Astrocyte (in vitro differentiated cells and primary cell): ENCODE measurements at regions not wholly inside any gene's neighbourhood (a gene's known extent, or its start where the extent isn't known, plus 50 kb on each side); places are given as distances from the start of the nearest gene placed in this dataset.

Experiments
- DNase-seq: peaks from one replicate; pipeline ENCODE4 v3.0.0-alpha.2; 2010; ENCODE audit warnings: low read depth
- FAIRE-seq: peaks from 2 replicates; lab custom pipeline; 2011; peaks lifted over from hg19 to GRCh38; lab: Jason Lieb, UNC
- H2AFZ ChIP-seq: 2 replicates; pipeline ENCODE4 v1.6.0; 2012; ENCODE audit warnings: low read depth, low read length, inconsistent platforms
- H3K27ac ChIP-seq: 2 replicates; pipeline ENCODE4 v1.5.1; 2011; ENCODE audit warnings: low read depth, low read length, inconsistent platforms
- H3K27me3 ChIP-seq: 2 replicates; pipeline ENCODE4 v1.6.0; 2011; ENCODE audit warnings: low read length, inconsistent platforms; ENCODE audit not compliant: insufficient read depth
- H3K36me3 ChIP-seq: 2 replicates; pipeline ENCODE4 v1.5.1; 2011; ENCODE audit warnings: low read length, inconsistent platforms; ENCODE audit not compliant: insufficient read depth
- H3K4me1 ChIP-seq: 2 replicates; pipeline ENCODE4 v1.5.1; 2011; ENCODE audit warnings: low read length, inconsistent platforms; ENCODE audit not compliant: insufficient read depth
- H3K4me2 ChIP-seq: 2 replicates; pipeline ENCODE4 v1.6.0; 2012; ENCODE audit warnings: low read length, inconsistent platforms
- H3K4me3 ChIP-seq: 2 replicates; pipeline ENCODE4 v1.5.1; 2011; ENCODE audit warnings: low read depth, mild to moderate bottlenecking, low read length, inconsistent platforms; ENCODE audit not compliant: insufficient read depth
- H3K79me2 ChIP-seq: 2 replicates; pipeline ENCODE4 v1.6.0; 2012; ENCODE audit warnings: mild to moderate bottlenecking, low read length, inconsistent platforms; ENCODE audit not compliant: insufficient read depth
- H3K9ac ChIP-seq: 2 replicates; pipeline ENCODE4 v1.6.0; 2012; ENCODE audit warnings: mild to moderate bottlenecking, low read length, inconsistent platforms
- H3K9me3 ChIP-seq: 2 replicates; pipeline ENCODE4 v1.5.1; 2012; ENCODE audit warnings: low read depth, mild to moderate bottlenecking, low read length, inconsistent platforms; ENCODE audit not compliant: insufficient read depth
- H4K20me1 ChIP-seq: 2 replicates; pipeline ENCODE4 v1.6.0; 2012; ENCODE audit warnings: low read length, inconsistent platforms; ENCODE audit not compliant: insufficient read depth
- H3K27ac Mint-ChIP-seq: one replicate; pipeline ENCODE4 v1.8.0; 2021; ENCODE audit warnings: mild to moderate bottlenecking, mixed read lengths; ENCODE audit not compliant: unreplicated experiment
- H3K27me3 Mint-ChIP-seq: one replicate; pipeline ENCODE4 v1.8.0; 2021; ENCODE audit warnings: low read depth, mixed read lengths; ENCODE audit not compliant: unreplicated experiment
- H3K36me3 Mint-ChIP-seq: one replicate; pipeline ENCODE4 v1.8.0; 2021; ENCODE audit warnings: low read depth, mixed read lengths; ENCODE audit not compliant: unreplicated experiment
- H3K4me1 Mint-ChIP-seq: one replicate; pipeline ENCODE4 v1.8.0; 2021; ENCODE audit warnings: low read depth, mixed read lengths; ENCODE audit not compliant: unreplicated experiment
- H3K4me3 Mint-ChIP-seq: one replicate; pipeline ENCODE4 v1.8.0; 2021; ENCODE audit warnings: mild to moderate bottlenecking, moderate library complexity, mixed read lengths; ENCODE audit not compliant: unreplicated experiment
- H3K9me3 Mint-ChIP-seq: one replicate; pipeline ENCODE4 v1.8.0; 2021; ENCODE audit warnings: mild to moderate bottlenecking, mixed read lengths; ENCODE audit not compliant: unreplicated experiment
- EZH2 ChIP-seq: IDR thresholded peaks from 2 replicates; pipeline ENCODE4 v1.6.1; 2012; ENCODE audit warnings: mild to moderate bottlenecking, low read length, inconsistent platforms; ENCODE audit not compliant: insufficient read depth
- TF ChIP-seq, protein P1 (sequence below): IDR thresholded peaks from 2 replicates; pipeline ENCODE4 v1.5.1; 2011; ENCODE audit warnings: low read depth, mild to moderate bottlenecking, inconsistent platforms, low read length, moderate library complexity; ENCODE audit not compliant: insufficient read depth

DNA sequence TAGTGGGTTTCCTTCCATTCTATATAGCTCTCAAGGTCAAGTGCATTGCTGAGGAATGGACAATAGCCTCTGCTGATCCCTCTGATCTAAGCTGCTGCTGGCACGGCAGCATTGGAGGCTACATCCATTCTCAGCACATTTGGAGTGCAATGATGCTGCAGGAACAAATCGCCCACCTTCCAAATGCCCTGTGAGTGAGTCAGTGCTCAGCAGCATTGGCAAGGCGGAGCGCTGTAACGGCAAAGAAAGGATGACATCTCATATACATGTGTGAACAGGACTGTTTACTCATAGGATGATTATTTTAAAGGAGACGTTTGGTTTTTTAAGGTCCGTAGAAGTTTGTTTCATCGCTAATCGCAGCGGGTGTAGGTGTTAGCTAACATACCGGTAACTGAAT is 408.7 kb downstream of the ARHGEF28 start:
- H3K4me1 ChIP-seq, result peaks cover 25% of the 10 kb centered on the region
- H3K27me3 Mint-ChIP-seq, result no peaks in the 10 kb centered on the region
- H3K36me3 ChIP-seq, result no peaks in the 10 kb centered on the region
- peak overlapping the region; percentile 76 for H3K4me2 ChIP-seq
- H3K79me2 ChIP-seq, result no peaks in the 10 kb centered on the region
- FAIRE-seq, result peak; percentile 73
- peaks cover 37% of the 10 kb centered on the region for H3K4me1 Mint-ChIP-seq
- TF ChIP-seq EZH2, result no peak
- TF ChIP-seq, protein P1, sequence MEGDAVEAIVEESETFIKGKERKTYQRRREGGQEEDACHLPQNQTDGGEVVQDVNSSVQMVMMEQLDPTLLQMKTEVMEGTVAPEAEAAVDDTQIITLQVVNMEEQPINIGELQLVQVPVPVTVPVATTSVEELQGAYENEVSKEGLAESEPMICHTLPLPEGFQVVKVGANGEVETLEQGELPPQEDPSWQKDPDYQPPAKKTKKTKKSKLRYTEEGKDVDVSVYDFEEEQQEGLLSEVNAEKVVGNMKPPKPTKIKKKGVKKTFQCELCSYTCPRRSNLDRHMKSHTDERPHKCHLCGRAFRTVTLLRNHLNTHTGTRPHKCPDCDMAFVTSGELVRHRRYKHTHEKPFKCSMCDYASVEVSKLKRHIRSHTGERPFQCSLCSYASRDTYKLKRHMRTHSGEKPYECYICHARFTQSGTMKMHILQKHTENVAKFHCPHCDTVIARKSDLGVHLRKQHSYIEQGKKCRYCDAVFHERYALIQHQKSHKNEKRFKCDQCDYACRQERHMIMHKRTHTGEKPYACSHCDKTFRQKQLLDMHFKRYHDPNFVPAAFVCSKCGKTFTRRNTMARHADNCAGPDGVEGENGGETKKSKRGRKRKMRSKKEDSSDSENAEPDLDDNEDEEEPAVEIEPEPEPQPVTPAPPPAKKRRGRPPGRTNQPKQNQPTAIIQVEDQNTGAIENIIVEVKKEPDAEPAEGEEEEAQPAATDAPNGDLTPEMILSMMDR, result no peak
- H3K27ac ChIP-seq, result peak overlapping the region; percentile 74
- peak overlapping the region; percentile 90 for H3K27ac Mint-ChIP-seq
- H4K20me1 ChIP-seq, result no peaks in the 10 kb centered on the region
- no peak overlapping the region for H3K4me3 Mint-ChIP-seq
- peak; percentile 94 for DNase-seq
- H2AFZ ChIP-seq, result peak overlapping the region; percentile 9
- H3K27me3 ChIP-seq, result no peaks in the 10 kb centered on the region
- H3K9ac ChIP-seq, result peak overlapping the region; percentile 55
- H3K36me3 Mint-ChIP-seq, result no peaks in the 10 kb centered on the region
- no peaks in the 10 kb centered on the region for H3K9me3 ChIP-seq
- no peaks in the 10 kb centered on the region for H3K9me3 Mint-ChIP-seq
- no peak overlapping the region for H3K4me3 ChIP-seq

DNA sequence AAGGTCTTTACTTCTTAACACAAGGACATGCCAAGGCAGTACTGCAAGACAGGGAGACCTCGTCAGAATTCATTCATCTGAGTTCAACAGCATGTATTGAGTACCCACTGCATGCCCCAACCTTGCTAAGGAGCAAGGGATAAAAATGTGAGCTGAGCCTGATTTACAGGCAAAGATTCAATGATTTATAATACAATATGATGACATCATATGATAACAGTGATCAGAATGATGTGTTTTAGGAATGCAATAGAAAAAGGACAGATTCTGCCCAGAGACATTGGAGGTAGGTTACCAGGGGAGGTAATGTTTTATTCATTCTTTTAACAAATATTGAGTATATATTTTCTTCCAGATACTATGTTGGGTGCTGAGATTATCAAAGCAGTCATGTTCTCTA is 406.6 kb downstream of the ARHGEF28 start:
- no peaks in the 10 kb centered on the region for H3K27me3 Mint-ChIP-seq
- no peak for DNase-seq
- no peaks in the 10 kb centered on the region for H3K9me3 ChIP-seq
- H3K4me1 Mint-ChIP-seq, result peaks cover 43% of the 10 kb centered on the region
- no peaks in the 10 kb centered on the region for H3K9me3 Mint-ChIP-seq
- no peak overlapping the region for H3K4me3 ChIP-seq
- no peak overlapping the region for H3K27ac Mint-ChIP-seq
- no peaks in the 10 kb centered on the region for H3K27me3 ChIP-seq
- no peaks in the 10 kb centered on the region for H3K79me2 ChIP-seq
- no peak overlapping the region for H2AFZ ChIP-seq
- no peak for TF ChIP-seq EZH2
- TF ChIP-seq, protein P1, result no peak
- no peaks in the 10 kb centered on the region for H3K36me3 Mint-ChIP-seq
- no peak overlapping the region for H3K27ac ChIP-seq
- no peak overlapping the region for H3K9ac ChIP-seq
- no peak overlapping the region for H3K4me2 ChIP-seq
- no peak overlapping the region for H3K4me3 Mint-ChIP-seq
- peaks cover 25% of the 10 kb centered on the region for H3K4me1 ChIP-seq
- no peak for FAIRE-seq
- no peaks in the 10 kb centered on the region for H3K36me3 ChIP-seq
- H4K20me1 ChIP-seq, result no peaks in the 10 kb centered on the region

DNA sequence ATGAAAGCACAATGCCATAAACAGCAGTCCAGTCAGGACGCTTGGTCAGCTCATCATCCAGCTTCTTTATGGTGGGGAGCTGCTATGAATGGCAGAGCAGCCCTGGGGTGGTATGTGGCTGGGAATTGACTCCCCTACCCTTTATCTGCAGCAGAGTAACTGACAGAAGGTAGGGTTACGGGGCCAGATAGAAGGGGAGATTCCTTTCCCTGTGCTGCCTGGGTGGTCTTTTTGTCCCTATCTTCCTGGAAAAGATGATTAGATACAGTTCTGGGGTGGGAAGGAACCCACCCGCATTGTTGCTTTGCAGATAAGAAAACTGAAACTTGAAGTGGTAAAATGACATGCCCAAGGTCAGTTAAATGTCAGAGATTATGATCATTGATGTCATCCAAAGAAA is 405.5 kb downstream of the ARHGEF28 start:
- no peaks in the 10 kb centered on the region for H3K27me3 Mint-ChIP-seq
- no peak for DNase-seq
- Histone ChIP-seq H3K4me1 (peaks cover 25% of the 10 kb centered on the region), H2AFZ (no peak overlapping the region), H3K4me3 (no peak overlapping the region), H3K9me3 (no peaks in the 10 kb centered on the region), H3K4me2 (no peak overlapping the region), H3K27ac (no peak overlapping the region), H4K20me1 (no peaks in the 10 kb centered on the region), H3K36me3 (no peaks in the 10 kb centered on the region), H3K79me2 (no peaks in the 10 kb centered on the region), H3K9ac (no peak overlapping the region), H3K27me3 (no peaks in the 10 kb centered on the region)
- no peak overlapping the region for H3K27ac Mint-ChIP-seq
- H3K9me3 Mint-ChIP-seq, result no peaks in the 10 kb centered on the region
- H3K36me3 Mint-ChIP-seq, result no peaks in the 10 kb centered on the region
- H3K4me3 Mint-ChIP-seq, result no peak overlapping the region
- TF ChIP-seq, protein P1, result no peak
- TF ChIP-seq EZH2, result no peak
- no peak for FAIRE-seq
- peaks cover 39% of the 10 kb centered on the region for H3K4me1 Mint-ChIP-seq
